ENCODE measurements at regions not wholly inside any gene's neighbourhood (a gene's known extent, or its start where the extent isn't known, plus 50 kb on each side); places are given as distances from the start of the nearest gene placed in this dataset.

- no peak for TF ChIP-seq CTCF (IDR thresholded peaks at IDR 0.05)
- DNase-seq (ENCODE audit: low spot score) (no peak), ATAC-seq (ENCODE audit: low FRiP score) (no peak)
These were observed 274.1 kb downstream of the ALG10 start for GRCh38 chr12:34296143-34297041.

DNA sequence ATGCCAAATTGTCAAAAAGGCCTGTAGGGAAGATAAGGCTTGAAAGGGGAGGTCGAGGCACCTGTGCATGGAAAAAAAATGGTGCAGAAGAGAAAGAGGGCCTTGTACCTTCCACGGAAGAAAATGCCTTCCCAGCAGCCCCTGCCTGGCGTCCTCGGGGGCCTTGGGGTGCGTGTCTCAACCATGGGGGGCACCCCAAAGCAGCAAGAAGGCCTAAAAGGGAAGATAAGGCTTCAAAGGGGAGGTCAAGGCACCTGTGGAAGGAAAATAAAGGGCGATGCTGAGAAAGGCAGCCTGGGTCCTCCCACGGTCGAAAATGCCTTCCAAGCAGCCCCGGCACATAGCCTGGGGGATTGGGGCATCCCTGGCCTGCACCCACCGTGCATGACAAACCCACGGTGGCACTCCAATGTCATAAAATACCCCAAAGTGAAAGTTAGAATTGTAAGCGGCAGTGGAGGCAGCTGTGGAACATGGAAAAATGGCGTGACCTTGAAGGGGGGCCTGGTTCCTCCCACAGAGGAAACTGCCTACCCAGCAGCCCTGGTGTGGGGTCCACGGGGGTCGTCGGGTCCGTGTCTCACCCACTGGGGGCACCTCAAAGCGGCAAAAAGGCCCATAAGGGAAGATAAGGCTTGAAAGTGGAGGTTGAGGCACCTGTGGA is 275.0 kb downstream of the ALG10 start:
- no peak for TF ChIP-seq CTCF (IDR thresholded peaks at IDR 0.05)
- ATAC-seq (ENCODE audit: low FRiP score) (no peak), DNase-seq (ENCODE audit: low spot score) (no peak)

DNA sequence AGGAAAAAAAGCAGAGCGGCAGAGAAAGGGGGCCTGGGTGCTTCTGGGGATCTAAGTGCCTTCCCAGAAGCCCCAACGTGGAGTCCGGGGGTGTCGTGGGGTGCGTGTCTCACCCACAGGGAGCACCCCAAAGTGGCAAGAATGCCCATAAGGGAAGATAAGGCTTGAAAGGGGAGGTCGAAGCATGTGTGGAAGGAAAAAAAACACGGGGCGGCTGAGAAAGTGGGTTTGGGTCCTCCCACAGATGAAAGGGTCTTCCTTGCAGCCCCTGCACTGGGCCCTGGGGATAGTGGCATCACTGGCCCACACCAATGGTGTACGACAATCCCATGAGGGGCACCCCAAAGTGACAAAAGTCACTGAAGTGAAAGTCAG is 275.5 kb downstream of the ALG10 start:
- DNase-seq (ENCODE audit: low spot score) = no peak
- no peak for ATAC-seq (ENCODE audit: low FRiP score)
- TF ChIP-seq CTCF (IDR thresholded peaks at IDR 0.05) = no peak

DNA sequence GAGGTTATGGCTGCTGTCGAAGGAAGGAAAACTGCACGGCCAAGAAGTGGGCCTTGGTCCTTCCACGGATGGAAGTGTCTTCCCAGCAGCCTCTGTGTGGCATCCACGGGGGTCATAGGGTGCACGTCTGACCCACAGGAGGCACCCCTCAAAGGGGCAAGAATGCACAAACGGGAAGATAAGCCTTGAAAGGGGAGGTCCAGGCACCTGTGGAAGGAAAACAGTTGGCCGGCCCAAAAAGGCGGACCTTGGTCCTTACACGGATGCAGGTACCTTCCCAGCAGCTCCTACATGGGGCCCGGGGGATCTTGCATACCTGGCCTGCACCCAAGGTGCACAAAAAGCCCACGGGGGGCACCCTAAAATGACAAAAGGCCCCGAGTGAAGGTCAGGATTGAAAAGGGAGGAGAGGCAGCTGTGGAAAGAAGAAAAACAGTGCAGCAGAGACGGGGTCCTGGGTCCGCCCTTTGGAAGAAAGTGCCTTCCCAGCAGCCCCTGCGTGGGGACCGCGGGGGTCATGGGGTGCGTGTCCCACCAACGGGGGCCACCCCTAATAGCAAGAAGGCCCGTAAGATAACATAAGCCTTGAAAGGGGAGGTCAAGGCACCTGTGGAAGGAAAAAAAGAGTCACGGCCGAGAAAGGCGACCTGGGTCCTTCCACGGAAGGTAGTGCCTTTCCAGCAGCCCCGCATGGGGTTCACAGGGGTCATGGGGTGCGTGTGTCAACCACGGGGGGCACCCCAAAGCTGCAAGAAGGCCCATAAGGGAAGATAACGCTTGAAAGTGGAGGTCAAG is 276.1 kb downstream of the ALG10 start:
- DNase-seq (ENCODE audit: low spot score) (no peak), ATAC-seq (ENCODE audit: low FRiP score) (no peak)
- TF ChIP-seq CTCF (IDR thresholded peaks at IDR 0.05) = no peak

- no peak for ATAC-seq (ENCODE audit: low FRiP score)
- DNase-seq (ENCODE audit: low spot score) = no peak
- no peak for TF ChIP-seq CTCF (IDR thresholded peaks at IDR 0.05)
These were observed 276.9 kb downstream of the ALG10 start for GRCh38 chr12:34298971-34299801.

- TF ChIP-seq CTCF (IDR thresholded peaks at IDR 0.05) = no peak
- no peak for ATAC-seq (ENCODE audit: low FRiP score)
- no peak for DNase-seq (ENCODE audit: low spot score)
These were observed 277.5 kb downstream of the ALG10 start for GRCh38 chr12:34299802-34300193.
